ENCODE measurements at regions not wholly inside any gene's neighbourhood (a gene's known extent, or its start where the extent isn't known, plus 50 kb on each side); places are given as distances from the start of the nearest gene placed in this dataset.
"Not testable (repeated sequence)": the region's sequence is repeated elsewhere in the genome, so short reads cannot be mapped to it uniquely, and the experiment has no call there.

DNA sequence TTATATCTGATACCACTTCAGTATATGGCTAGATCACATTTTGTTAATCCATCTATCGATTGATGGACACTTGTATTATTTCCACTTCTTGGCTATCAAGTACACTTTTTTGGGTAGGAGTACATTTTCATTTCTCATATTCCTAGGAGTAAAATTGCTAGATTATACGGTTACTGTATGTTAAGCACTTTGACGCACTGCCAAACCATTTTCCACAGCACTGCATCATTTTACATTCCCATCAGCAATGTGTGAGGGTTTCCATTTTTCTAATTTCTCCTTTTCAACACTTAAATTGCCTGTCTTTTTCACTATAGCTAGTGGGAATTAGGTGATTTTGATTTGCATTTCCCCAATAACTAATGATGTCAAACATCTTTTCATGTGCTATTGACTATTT lies 179.3 kb upstream of the B3GAT1 start:
- H3K9ac ChIP-seq (ENCODE audit: low read length) = no peak overlapping the region
- no peaks in the 10 kb centered on the region for H3K4me1 ChIP-seq (ENCODE audit: low read length)
- no peak overlapping the region for H3K27ac ChIP-seq (ENCODE audit: low read length)
- H3K9me2 ChIP-seq (replicated peaks; ENCODE audit: insufficient read depth, low read length) = no peaks in the 10 kb centered on the region
- no peak overlapping the region for H3K4me3 ChIP-seq (ENCODE audit: low read length)
- no peaks in the 10 kb centered on the region for H3K36me3 ChIP-seq (ENCODE audit: insufficient read depth, low read length)
- no peaks in the 10 kb centered on the region for H3K79me2 ChIP-seq (ENCODE audit: low read length)
- no peaks in the 10 kb centered on the region for H3K27me3 ChIP-seq (ENCODE audit: low read length)
- no peaks in the 10 kb centered on the region for H3K9me3 ChIP-seq (ENCODE audit: low read length)
- H3K4me2 ChIP-seq (ENCODE audit: low read depth, low read length, poor library complexity, severe bottlenecking) = no peak overlapping the region
- no peak overlapping the region for H2AFZ ChIP-seq (ENCODE audit: low read length)
- no peak for DNase-seq
- no peaks in the 10 kb centered on the region for H4K20me1 ChIP-seq (ENCODE audit: insufficient read depth, low read depth, low read length)

DNA sequence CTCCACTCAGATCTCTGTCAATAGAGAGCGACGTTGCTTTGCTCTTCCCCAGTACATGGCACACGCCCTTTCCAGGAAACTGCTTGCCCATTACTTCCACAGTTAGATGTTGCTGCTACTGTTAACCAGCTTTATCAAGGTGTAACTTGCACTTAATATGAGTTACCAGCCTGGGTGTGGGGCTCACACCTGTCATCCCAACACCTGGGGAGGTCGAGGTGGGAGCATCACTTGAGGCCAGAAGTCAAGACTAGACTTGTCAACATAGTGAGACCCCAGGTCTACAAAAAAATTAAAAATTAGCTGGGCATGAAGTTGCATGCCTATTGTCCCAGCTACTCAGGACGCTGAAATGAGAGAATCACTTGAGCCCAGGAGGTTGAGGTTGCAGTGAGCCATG lies 177.1 kb upstream of the B3GAT1 start:
- no peak for DNase-seq
- H3K4me1 ChIP-seq (ENCODE audit: low read length) = no peaks in the 10 kb centered on the region
- no peaks in the 10 kb centered on the region for H3K9me2 ChIP-seq (replicated peaks; ENCODE audit: insufficient read depth, low read length)
- H3K36me3 ChIP-seq (ENCODE audit: insufficient read depth, low read length) = no peaks in the 10 kb centered on the region
- no peak overlapping the region for H2AFZ ChIP-seq (ENCODE audit: low read length)
- no peaks in the 10 kb centered on the region for H3K27me3 ChIP-seq (ENCODE audit: low read length)
- no peaks in the 10 kb centered on the region for H3K79me2 ChIP-seq (ENCODE audit: low read length)
- no peak overlapping the region for H3K4me2 ChIP-seq (ENCODE audit: low read depth, low read length, poor library complexity, severe bottlenecking)
- H3K27ac ChIP-seq (ENCODE audit: low read length) = no peak overlapping the region
- no peaks in the 10 kb centered on the region for H3K9me3 ChIP-seq (ENCODE audit: low read length)
- H3K4me3 ChIP-seq (ENCODE audit: low read length) = no peak overlapping the region
- H3K9ac ChIP-seq (ENCODE audit: low read length) = no peak overlapping the region
- no peaks in the 10 kb centered on the region for H4K20me1 ChIP-seq (ENCODE audit: insufficient read depth, low read depth, low read length)

DNA sequence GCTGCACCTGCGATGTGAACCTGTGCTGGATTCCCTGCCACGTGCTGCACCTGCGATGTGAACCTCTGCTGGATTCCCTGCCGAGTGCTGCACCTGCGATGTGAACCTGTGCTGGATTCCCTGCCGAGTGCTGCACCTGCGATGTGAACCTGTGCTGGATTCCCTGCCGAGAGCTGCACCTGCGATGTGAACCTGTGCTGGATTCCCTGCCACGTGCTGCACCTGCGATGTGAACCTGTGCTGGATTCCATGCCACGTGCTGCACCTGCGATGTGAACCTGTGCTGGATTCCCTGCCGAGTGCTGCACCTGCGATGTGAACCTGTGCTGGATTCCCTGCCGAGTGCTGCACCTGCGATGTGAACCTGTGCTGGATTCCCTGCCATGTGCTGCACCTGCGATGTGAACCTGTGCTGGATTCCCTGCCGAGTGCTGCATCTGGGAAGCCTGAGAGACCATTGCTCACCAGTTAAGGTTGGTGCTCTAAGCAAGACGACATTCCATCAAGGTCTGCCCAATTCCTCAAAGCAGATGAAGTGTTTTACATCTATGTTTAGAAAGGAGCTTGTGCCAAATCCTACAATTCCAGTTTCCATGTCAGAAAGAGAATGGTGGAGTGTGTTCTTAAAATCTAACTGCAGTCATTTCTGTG lies 176.5 kb upstream of the B3GAT1 start:
- H3K36me3 ChIP-seq (ENCODE audit: insufficient read depth, low read length); H3K27me3 ChIP-seq (ENCODE audit: low read length); H4K20me1 ChIP-seq (ENCODE audit: insufficient read depth, low read depth, low read length); H3K79me2 ChIP-seq (ENCODE audit: low read length); H3K4me1 ChIP-seq (ENCODE audit: low read length); H3K9me2 ChIP-seq (replicated peaks; ENCODE audit: insufficient read depth, low read length); H2AFZ ChIP-seq (ENCODE audit: low read length); DNase-seq; H3K9me3 ChIP-seq (ENCODE audit: low read length); H3K27ac ChIP-seq (ENCODE audit: low read length); H3K4me3 ChIP-seq (ENCODE audit: low read length); H3K4me2 ChIP-seq (ENCODE audit: low read depth, low read length, poor library complexity, severe bottlenecking); H3K9ac ChIP-seq (ENCODE audit: low read length): not testable (repeated sequence)

DNA sequence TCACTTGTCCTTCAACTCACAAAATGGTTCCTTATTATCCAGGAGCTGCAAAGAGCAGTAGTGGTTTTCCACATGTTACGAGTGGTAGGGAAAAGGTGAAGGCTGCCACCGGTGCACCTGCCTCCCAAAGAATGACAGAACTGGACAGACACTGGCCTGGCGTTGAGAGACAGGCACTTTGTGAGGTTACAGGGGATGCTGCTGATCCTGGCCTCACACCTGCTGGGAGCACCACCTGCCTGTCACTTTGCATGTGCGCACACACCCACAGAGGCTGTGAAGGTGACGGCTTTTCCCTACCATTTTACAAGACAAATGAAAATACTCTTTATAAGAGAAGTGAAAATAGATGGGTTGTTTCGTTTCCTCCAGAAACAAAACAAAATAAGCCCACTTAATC lies 175.3 kb upstream of the B3GAT1 start:
- no peak for DNase-seq
- H3K27ac ChIP-seq (ENCODE audit: low read length) = no peak overlapping the region

DNA sequence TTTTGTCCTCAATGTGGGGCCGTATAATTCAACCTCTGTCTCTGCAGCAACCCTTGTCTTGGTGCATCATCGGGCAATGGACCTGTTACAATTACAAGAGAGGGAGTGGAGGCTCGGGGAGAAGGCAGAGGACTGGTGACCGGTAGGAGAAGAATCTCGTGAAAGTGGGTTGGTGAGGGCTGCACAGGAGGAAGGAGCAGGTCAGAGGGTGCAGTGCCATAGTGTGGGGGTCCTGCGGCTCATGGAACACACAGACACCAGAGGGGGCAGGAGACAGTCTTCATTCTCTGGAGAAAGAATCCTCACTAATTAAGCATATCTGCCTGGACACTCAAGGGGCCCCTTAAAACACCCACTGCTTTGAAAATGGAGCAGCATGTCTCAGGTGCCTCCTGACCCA lies 174.7 kb upstream of the B3GAT1 start:
- Histone ChIP-seq H4K20me1 (ENCODE audit: insufficient read depth, low read depth, low read length) (no peaks in the 10 kb centered on the region), H3K9me2 (replicated peaks; ENCODE audit: insufficient read depth, low read length) (no peaks in the 10 kb centered on the region), H3K27me3 (ENCODE audit: low read length) (no peaks in the 10 kb centered on the region), H3K4me3 (ENCODE audit: low read length) (no peak overlapping the region), H3K36me3 (ENCODE audit: insufficient read depth, low read length) (no peaks in the 10 kb centered on the region), H3K9ac (ENCODE audit: low read length) (no peak overlapping the region), H3K9me3 (ENCODE audit: low read length) (no peaks in the 10 kb centered on the region), H3K27ac (ENCODE audit: low read length) (no peak overlapping the region), H2AFZ (ENCODE audit: low read length) (no peak overlapping the region), H3K4me1 (ENCODE audit: low read length) (no peaks in the 10 kb centered on the region), H3K79me2 (ENCODE audit: low read length) (no peaks in the 10 kb centered on the region), H3K4me2 (ENCODE audit: low read depth, low read length, poor library complexity, severe bottlenecking) (no peak overlapping the region)
- no peak for DNase-seq

More for the DNA sequence above, 175.3 kb upstream of the B3GAT1 start:
- H3K4me3 ChIP-seq (ENCODE audit: low read length) = no peak overlapping the region
- H3K36me3 ChIP-seq (ENCODE audit: insufficient read depth, low read length) = no peaks in the 10 kb centered on the region
- no peaks in the 10 kb centered on the region for H3K79me2 ChIP-seq (ENCODE audit: low read length)
- no peak overlapping the region for H2AFZ ChIP-seq (ENCODE audit: low read length)
- H3K9me2 ChIP-seq (replicated peaks; ENCODE audit: insufficient read depth, low read length) = no peaks in the 10 kb centered on the region
- H3K4me2 ChIP-seq (ENCODE audit: low read depth, low read length, poor library complexity, severe bottlenecking) = no peak overlapping the region
- no peaks in the 10 kb centered on the region for H3K9me3 ChIP-seq (ENCODE audit: low read length)
- H3K9ac ChIP-seq (ENCODE audit: low read length) = no peak overlapping the region
- no peaks in the 10 kb centered on the region for H4K20me1 ChIP-seq (ENCODE audit: insufficient read depth, low read depth, low read length)
- H3K4me1 ChIP-seq (ENCODE audit: low read length) = no peaks in the 10 kb centered on the region
- H3K27me3 ChIP-seq (ENCODE audit: low read length) = no peaks in the 10 kb centered on the region

DNA sequence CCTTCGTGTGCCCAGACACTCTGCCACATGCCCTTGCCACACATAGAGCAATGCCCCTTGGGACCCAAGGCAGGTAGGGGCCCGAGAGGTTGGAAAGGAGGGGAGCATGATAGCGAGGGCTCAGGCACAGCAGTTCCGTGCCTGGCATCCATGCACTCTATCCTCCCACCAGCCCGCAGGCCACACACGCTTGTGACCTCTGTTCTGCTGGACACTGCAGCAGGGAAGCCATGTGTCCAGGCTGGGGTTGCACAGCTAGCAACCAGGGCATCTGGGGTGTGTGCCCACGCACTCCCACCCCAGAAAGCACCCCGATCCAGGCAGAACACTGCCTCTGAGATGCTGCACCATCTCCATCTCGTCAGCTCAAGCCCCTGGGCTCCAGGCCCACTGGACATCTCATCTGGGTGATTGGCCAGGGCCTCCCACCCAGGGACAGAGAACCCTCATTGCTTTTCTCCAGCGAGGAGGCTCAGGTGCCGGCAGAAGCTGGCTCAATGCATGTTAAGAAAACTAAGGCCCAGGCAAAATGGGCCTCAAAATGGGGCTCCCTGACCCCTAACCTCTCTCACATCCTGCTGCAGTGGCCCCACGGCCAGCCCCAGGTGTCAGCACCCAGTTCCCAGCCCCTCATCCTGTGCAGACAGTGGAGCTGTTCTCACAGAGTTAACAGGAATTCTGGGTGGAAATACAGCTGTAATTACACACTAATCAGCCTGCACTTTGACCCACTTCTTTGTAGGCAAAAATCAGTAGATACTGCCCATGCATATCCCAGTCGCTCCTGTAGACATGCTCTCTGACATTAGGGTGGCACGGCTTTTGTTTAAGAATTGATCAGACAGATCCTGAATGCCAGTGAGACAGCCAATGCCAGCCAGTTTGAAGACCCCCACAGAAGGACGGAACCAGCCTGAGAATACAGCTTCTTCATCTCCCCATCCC lies 173.9 kb upstream of the B3GAT1 start:
- no peaks in the 10 kb centered on the region for H3K79me2 ChIP-seq (ENCODE audit: low read length)
- H3K36me3 ChIP-seq (ENCODE audit: insufficient read depth, low read length) = no peaks in the 10 kb centered on the region
- H3K4me3 ChIP-seq (ENCODE audit: low read length) = no peak overlapping the region
- H3K9me3 ChIP-seq (ENCODE audit: low read length) = no peaks in the 10 kb centered on the region
- no peak for DNase-seq
- no peaks in the 10 kb centered on the region for H3K4me1 ChIP-seq (ENCODE audit: low read length)
- H4K20me1 ChIP-seq (ENCODE audit: insufficient read depth, low read depth, low read length) = no peaks in the 10 kb centered on the region
- no peaks in the 10 kb centered on the region for H3K9me2 ChIP-seq (replicated peaks; ENCODE audit: insufficient read depth, low read length)
- H2AFZ ChIP-seq (ENCODE audit: low read length) = no peak overlapping the region
- H3K27me3 ChIP-seq (ENCODE audit: low read length) = no peaks in the 10 kb centered on the region
- no peak overlapping the region for H3K9ac ChIP-seq (ENCODE audit: low read length)
- no peak overlapping the region for H3K4me2 ChIP-seq (ENCODE audit: low read depth, low read length, poor library complexity, severe bottlenecking)
- no peak overlapping the region for H3K27ac ChIP-seq (ENCODE audit: low read length)

DNA sequence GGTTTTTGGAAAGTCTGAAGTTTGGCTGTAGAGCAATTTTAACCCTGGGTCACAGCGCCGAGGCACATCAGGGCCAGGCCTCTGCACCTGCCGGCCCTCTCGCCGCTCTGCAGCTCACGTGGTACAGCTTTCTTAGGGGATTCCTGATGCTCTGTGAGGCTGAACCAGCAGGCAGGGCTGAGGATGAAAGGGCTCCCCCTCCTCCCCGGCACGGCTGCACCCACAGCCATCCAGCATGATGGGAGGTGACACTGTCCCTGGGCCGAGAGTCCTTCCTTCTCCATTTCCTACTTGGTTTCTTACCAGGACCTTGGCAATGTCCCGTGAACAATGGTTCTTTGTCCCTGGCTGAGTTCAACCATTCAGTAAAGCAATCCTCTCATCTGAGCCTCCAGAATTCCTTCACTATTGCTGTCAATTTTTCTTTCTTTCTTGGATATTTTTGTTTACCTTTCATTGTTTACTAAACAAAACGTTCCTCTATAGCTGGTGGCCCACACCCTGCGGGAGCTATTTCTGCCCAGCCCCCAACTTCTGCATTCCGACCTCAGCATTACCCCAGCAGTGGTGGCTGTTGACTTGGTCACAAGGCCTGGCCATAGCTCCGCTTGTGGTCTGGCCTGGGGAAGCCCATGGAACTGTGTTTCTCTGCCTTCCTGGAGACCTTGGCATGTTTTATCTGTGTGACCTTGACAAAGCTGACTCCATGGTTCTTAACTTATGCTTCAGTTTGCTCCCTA lies 172.8 kb upstream of the B3GAT1 start:
- no peaks in the 10 kb centered on the region for H3K4me1 ChIP-seq (ENCODE audit: low read length)

DNA sequence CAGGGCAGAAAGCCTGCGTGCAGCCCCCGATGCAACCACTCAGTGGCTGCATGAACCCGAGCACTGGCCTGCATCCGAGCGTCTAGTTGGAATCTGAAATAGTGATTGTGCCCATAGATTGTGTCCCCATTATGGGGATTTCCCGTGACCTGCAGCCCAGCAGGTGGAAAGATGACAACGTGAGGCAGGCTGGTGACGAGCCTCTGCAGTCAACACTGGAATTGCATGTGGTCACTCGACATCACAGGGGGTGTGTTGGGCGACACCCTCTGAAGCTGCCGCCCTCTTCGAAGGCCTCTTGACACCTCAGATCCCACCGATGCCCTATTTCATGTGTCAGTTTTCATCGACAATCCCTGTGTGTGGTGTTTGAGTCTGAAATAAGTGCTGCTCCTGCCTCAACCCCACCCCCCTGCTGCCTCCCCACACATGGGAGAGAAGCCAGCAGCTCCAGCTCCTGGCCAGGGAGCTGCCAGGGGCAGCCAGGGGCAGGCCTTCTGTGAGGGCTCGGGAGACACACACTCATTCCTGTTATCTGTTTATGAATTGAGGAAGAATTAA lies 172.0 kb upstream of the B3GAT1 start:
- no peak overlapping the region for H3K4me2 ChIP-seq (ENCODE audit: low read depth, low read length, poor library complexity, severe bottlenecking)
- H3K9ac ChIP-seq (ENCODE audit: low read length) = no peak overlapping the region
- H3K79me2 ChIP-seq (ENCODE audit: low read length) = no peaks in the 10 kb centered on the region
- H3K9me3 ChIP-seq (ENCODE audit: low read length) = no peaks in the 10 kb centered on the region
- no peak overlapping the region for H3K4me3 ChIP-seq (ENCODE audit: low read length)
- no peaks in the 10 kb centered on the region for H3K36me3 ChIP-seq (ENCODE audit: insufficient read depth, low read length)
- no peaks in the 10 kb centered on the region for H3K4me1 ChIP-seq (ENCODE audit: low read length)
- H3K9me2 ChIP-seq (replicated peaks; ENCODE audit: insufficient read depth, low read length) = no peaks in the 10 kb centered on the region
- H4K20me1 ChIP-seq (ENCODE audit: insufficient read depth, low read depth, low read length) = no peaks in the 10 kb centered on the region
- DNase-seq = no peak
- H3K27ac ChIP-seq (ENCODE audit: low read length) = no peak overlapping the region
- H2AFZ ChIP-seq (ENCODE audit: low read length) = no peak overlapping the region
- H3K27me3 ChIP-seq (ENCODE audit: low read length) = no peaks in the 10 kb centered on the region

More for the DNA sequence above, 172.8 kb upstream of the B3GAT1 start:
- H3K4me2 ChIP-seq (ENCODE audit: low read depth, low read length, poor library complexity, severe bottlenecking) = no peak overlapping the region
- H3K27me3 ChIP-seq (ENCODE audit: low read length) = no peaks in the 10 kb centered on the region
- no peak overlapping the region for H3K4me3 ChIP-seq (ENCODE audit: low read length)
- no peaks in the 10 kb centered on the region for H3K79me2 ChIP-seq (ENCODE audit: low read length)
- DNase-seq = no peak
- no peak overlapping the region for H3K27ac ChIP-seq (ENCODE audit: low read length)
- no peaks in the 10 kb centered on the region for H3K36me3 ChIP-seq (ENCODE audit: insufficient read depth, low read length)
- no peaks in the 10 kb centered on the region for H3K9me2 ChIP-seq (replicated peaks; ENCODE audit: insufficient read depth, low read length)
- no peaks in the 10 kb centered on the region for H4K20me1 ChIP-seq (ENCODE audit: insufficient read depth, low read depth, low read length)
- no peaks in the 10 kb centered on the region for H3K9me3 ChIP-seq (ENCODE audit: low read length)
- H2AFZ ChIP-seq (ENCODE audit: low read length) = no peak overlapping the region
- no peak overlapping the region for H3K9ac ChIP-seq (ENCODE audit: low read length)

All from Karpas-422 (cell line).